ENCODE measurements at regions not wholly inside any gene's neighbourhood (a gene's known extent, or its start where the extent isn't known, plus 50 kb on each side); places are given as distances from the start of the nearest gene placed in this dataset.
"Not testable (repeated sequence)": the region's sequence is repeated elsewhere in the genome, so short reads cannot be mapped to it uniquely, and the experiment has no call there.

GRCh38 chr7:109522585-109522984 is 952.9 kb downstream of the DNAJB9 start:
- Mint-ChIP-seq H3K9me3 (no peaks in the 10 kb centered on the region), H3K36me3 (ENCODE audit: low read depth) (no peaks in the 10 kb centered on the region), H3K27me3 (no peaks in the 10 kb centered on the region), H3K4me1 (no peaks in the 10 kb centered on the region), H3K27ac (no peak overlapping the region), H3K4me3 (no peak overlapping the region)
- intact Hi-C loops (cut with micrococcal nuclease) = no loop called here
- no peak for DNase-seq

DNA sequence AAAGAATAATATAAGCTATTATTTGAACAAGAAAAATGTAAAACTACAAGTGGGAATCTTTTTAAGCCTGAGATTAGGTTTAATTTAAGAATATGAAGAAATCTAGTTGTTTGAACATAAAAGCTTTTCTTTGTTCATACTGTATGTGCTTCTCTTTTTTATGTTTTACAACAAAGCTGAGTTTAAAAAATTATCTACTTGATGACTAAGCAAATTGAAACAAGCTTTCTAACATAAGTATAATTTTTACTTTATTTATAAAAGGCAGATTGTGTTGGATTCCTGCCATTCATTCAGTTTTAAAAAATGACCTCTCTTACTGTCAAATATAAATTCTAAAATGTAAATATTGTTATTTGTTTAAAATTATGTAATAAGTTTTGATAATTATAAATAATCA is 958.2 kb downstream of the DNAJB9 start:
- Mint-ChIP-seq H3K4me3 (no peak overlapping the region), H3K27me3 (no peaks in the 10 kb centered on the region), H3K27ac (no peak overlapping the region), H3K36me3 (ENCODE audit: low read depth) (no peaks in the 10 kb centered on the region), H3K9me3 (no peaks in the 10 kb centered on the region), H3K4me1 (no peaks in the 10 kb centered on the region)
- intact Hi-C loops (cut with micrococcal nuclease) = no loop called here
- no peak for DNase-seq

GRCh38 chr7:109529712-109530111 is 960.0 kb downstream of the DNAJB9 start:
- Mint-ChIP-seq H3K4me1 (no peaks in the 10 kb centered on the region), H3K36me3 (ENCODE audit: low read depth) (no peaks in the 10 kb centered on the region), H3K27me3 (no peaks in the 10 kb centered on the region), H3K9me3 (no peaks in the 10 kb centered on the region), H3K27ac (no peak overlapping the region), H3K4me3 (no peak overlapping the region)
- intact Hi-C loops (cut with micrococcal nuclease) = no loop called here
- DNase-seq = no peak

- no peaks in the 10 kb centered on the region for H3K36me3 Mint-ChIP-seq (ENCODE audit: low read depth)
- H3K9me3 Mint-ChIP-seq = no peaks in the 10 kb centered on the region
- no peaks in the 10 kb centered on the region for H3K4me1 Mint-ChIP-seq
- H3K4me3 Mint-ChIP-seq = no peak overlapping the region
- no peaks in the 10 kb centered on the region for H3K27me3 Mint-ChIP-seq
- intact Hi-C loops (cut with micrococcal nuclease) = no loop called here
- DNase-seq = no peak
- no peak overlapping the region for H3K27ac Mint-ChIP-seq
These were observed 962.8 kb downstream of the DNAJB9 start for GRCh38 chr7:109532262-109532992.

GRCh38 chr7:109545686-109546085 is 976.0 kb downstream of the DNAJB9 start:
- no peak for DNase-seq
- intact Hi-C loops (cut with micrococcal nuclease) = no loop called here
- Mint-ChIP-seq H3K4me1 (no peaks in the 10 kb centered on the region), H3K27me3 (no peaks in the 10 kb centered on the region), H3K4me3 (no peak overlapping the region), H3K9me3 (no peaks in the 10 kb centered on the region), H3K27ac (no peak overlapping the region), H3K36me3 (ENCODE audit: low read depth) (no peaks in the 10 kb centered on the region)

DNA sequence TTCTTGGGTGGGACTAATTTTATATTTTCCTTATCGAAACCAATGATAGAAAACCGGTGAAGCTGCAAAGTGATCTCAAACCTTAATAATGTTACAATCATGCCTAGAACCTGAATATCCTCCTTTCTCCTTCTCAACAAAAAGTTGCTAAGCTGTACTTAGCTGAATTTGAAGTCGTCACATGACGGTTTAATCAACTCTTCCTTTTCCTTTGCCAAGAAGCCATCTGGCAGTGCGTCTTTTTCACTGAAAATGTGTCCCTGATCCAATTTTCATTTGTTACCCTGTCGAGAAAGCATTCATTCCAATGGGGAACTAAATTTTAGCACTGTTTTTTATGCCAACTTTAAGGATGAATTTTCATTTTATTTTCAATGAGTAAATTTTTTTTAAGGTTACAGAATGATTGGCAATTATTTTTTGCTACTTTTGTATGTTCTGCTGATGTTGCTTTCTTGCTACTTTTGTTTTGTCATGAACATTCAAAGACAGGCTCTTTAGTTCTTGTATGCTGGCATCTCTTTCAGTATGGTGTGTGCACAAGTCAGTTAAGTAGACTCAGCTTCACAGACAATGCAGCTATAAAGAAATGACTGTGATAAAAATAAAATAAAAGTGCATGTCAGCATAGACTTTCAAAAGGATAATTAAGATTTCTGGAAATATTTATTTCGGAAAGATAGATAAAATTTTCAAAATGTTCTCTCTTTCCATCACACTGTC is 980.0 kb downstream of the DNAJB9 start:
- intact Hi-C loops (cut with micrococcal nuclease) = no loop called here
- Mint-ChIP-seq H3K27me3 (no peaks in the 10 kb centered on the region), H3K4me1 (no peaks in the 10 kb centered on the region), H3K27ac (no peak overlapping the region), H3K4me3 (no peak overlapping the region), H3K9me3 (no peaks in the 10 kb centered on the region), H3K36me3 (ENCODE audit: low read depth) (no peaks in the 10 kb centered on the region)
- DNase-seq = no peak

- no peak for DNase-seq
- H3K9me3 Mint-ChIP-seq = no peaks in the 10 kb centered on the region
- H3K27me3 Mint-ChIP-seq = no peaks in the 10 kb centered on the region
- no peak overlapping the region for H3K4me3 Mint-ChIP-seq
- H3K4me1 Mint-ChIP-seq = no peaks in the 10 kb centered on the region
- H3K27ac Mint-ChIP-seq = no peak overlapping the region
- no peaks in the 10 kb centered on the region for H3K36me3 Mint-ChIP-seq (ENCODE audit: low read depth)
- intact Hi-C loops (cut with micrococcal nuclease) = no loop called here
These were observed 982.3 kb downstream of the DNAJB9 start for GRCh38 chr7:109552017-109552416.

DNA sequence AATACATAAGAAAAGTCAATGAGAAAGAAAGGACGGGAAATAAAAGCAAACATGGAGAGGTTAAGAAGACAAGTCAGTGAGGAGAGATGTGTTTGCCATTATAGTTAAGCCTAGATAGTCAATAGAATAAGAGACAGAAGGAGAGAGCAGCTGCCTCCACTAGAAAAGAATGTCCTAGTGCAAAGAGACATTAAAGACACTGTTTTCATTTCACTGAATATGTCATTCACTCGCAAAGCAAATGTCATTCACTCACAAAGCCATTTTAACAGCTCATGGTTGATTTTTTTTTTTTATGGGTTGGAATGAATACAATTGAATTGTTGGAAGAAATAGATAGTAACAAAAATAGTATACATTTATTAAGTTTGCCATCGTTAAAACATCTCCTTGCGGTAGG is 1007.6 kb downstream of the DNAJB9 start:
- H3K4me1 Mint-ChIP-seq = no peaks in the 10 kb centered on the region
- no peaks in the 10 kb centered on the region for H3K9me3 Mint-ChIP-seq

GRCh38 chr7:109579901-109580300 is 1010.2 kb downstream of the DNAJB9 start:
- intact Hi-C loops (cut with micrococcal nuclease) = no loop called here
- Mint-ChIP-seq H3K27ac (no peak overlapping the region), H3K9me3 (peaks cover under 1% of the 10 kb centered on the region), H3K27me3 (no peaks in the 10 kb centered on the region), H3K36me3 (ENCODE audit: low read depth) (no peaks in the 10 kb centered on the region), H3K4me1 (no peaks in the 10 kb centered on the region), H3K4me3 (no peak overlapping the region)
- DNase-seq = no peak

More for the DNA sequence above, 1007.6 kb downstream of the DNAJB9 start:
- no peak overlapping the region for H3K4me3 Mint-ChIP-seq
- intact Hi-C loops (cut with micrococcal nuclease) = no loop called here
- no peaks in the 10 kb centered on the region for H3K27me3 Mint-ChIP-seq
- H3K27ac Mint-ChIP-seq = no peak overlapping the region
- DNase-seq = no peak
- H3K36me3 Mint-ChIP-seq (ENCODE audit: low read depth) = no peaks in the 10 kb centered on the region

GRCh38 chr7:109582211-109582610 is 1012.5 kb downstream of the DNAJB9 start:
- no peak for DNase-seq
- H3K36me3 Mint-ChIP-seq (ENCODE audit: low read depth) = no peaks in the 10 kb centered on the region
- peaks cover 5% of the 10 kb centered on the region for H3K9me3 Mint-ChIP-seq
- no peak overlapping the region for H3K4me3 Mint-ChIP-seq
- intact Hi-C loops (cut with micrococcal nuclease) = no loop called here
- no peaks in the 10 kb centered on the region for H3K27me3 Mint-ChIP-seq
- H3K27ac Mint-ChIP-seq = no peak overlapping the region
- no peaks in the 10 kb centered on the region for H3K4me1 Mint-ChIP-seq

DNA sequence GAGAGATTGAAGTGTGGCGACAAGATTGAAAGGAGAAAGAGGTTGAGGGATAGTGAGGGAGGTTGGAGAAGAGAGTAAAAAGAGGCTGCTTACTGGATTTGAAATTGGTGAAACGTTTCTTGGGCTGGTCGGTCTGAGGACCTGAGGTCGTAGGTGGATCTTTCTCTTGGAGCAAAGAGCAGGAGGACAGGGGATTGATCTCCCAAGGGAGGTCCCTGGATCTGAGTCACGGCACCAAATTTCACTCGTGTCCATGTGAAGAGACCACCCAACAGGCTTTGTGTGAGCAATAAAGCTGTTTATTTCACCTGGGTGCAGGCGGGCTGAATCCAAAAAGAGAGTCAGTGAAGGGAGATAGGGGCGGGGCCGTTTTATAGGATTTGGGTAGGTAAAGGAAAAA is 1027.3 kb downstream of the DNAJB9 start:
- intact Hi-C loops (cut with micrococcal nuclease) = not testable (repeated sequence)

GRCh38 chr7:109611656-109612055 is 1042.0 kb downstream of the DNAJB9 start:
- no peak for DNase-seq
- Mint-ChIP-seq H3K27me3 (no peaks in the 10 kb centered on the region), H3K36me3 (ENCODE audit: low read depth) (no peaks in the 10 kb centered on the region), H3K27ac (no peak overlapping the region), H3K4me3 (no peak overlapping the region), H3K4me1 (no peaks in the 10 kb centered on the region), H3K9me3 (no peaks in the 10 kb centered on the region)
- intact Hi-C loops (cut with micrococcal nuclease) = no loop called here

More for the DNA sequence above, 1027.3 kb downstream of the DNAJB9 start:
- H3K4me3 Mint-ChIP-seq; H3K9me3 Mint-ChIP-seq; H3K27ac Mint-ChIP-seq; DNase-seq; H3K27me3 Mint-ChIP-seq; H3K36me3 Mint-ChIP-seq (ENCODE audit: low read depth); H3K4me1 Mint-ChIP-seq: not testable (repeated sequence)

DNA sequence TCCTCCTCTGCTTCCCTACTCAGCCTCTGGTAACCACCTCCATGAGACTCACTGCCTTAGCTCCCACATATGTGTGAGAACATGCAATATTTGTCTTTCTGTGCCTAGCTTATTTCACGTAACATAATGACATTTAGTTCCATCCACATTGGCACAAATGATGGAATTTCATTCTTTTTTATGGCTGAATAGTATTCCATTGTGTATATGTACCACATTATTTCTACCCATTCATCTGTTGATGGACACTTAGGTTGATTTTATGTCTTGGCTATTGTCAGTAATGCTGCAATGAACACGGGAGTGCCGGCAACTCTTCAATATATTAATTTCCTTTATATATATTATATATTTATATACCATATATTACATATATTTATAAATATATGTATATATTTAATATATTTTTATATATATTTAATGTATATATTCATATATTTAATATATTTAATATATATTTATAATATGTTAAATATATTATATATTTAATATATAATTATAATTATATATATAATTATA is 1046.9 kb downstream of the DNAJB9 start:
- Mint-ChIP-seq H3K4me1 (no peaks in the 10 kb centered on the region), H3K4me3 (no peak overlapping the region), H3K9me3 (no peaks in the 10 kb centered on the region), H3K27ac (no peak overlapping the region), H3K36me3 (ENCODE audit: low read depth) (no peaks in the 10 kb centered on the region), H3K27me3 (no peaks in the 10 kb centered on the region)
- no peak for DNase-seq
- intact Hi-C loops (cut with micrococcal nuclease) = no loop called here

GRCh38 chr7:109622320-109622719 is 1052.6 kb downstream of the DNAJB9 start:
- intact Hi-C loops (cut with micrococcal nuclease) = no loop called here
- Mint-ChIP-seq H3K27me3 (no peaks in the 10 kb centered on the region), H3K27ac (no peak overlapping the region), H3K36me3 (ENCODE audit: low read depth) (no peaks in the 10 kb centered on the region), H3K4me1 (no peaks in the 10 kb centered on the region), H3K9me3 (peaks cover 5% of the 10 kb centered on the region), H3K4me3 (no peak overlapping the region)
- no peak for DNase-seq

Measured in activated CD4-positive, alpha-beta T cell treated with anti-CD3 and anti-CD28 coated beads, Interleukin-2, amount 10 ng/mL, durations not matched to agents 24 days and 14 days (primary cell).